ENCODE measurements at regions not wholly inside any gene's neighbourhood (a gene's known extent, or its start where the extent isn't known, plus 50 kb on each side); places are given as distances from the start of the nearest gene placed in this dataset.

GRCh38 chr16:59053911-59054310 is 319.8 kb upstream of the GOT2 start:
- no peak overlapping the region for H3K9ac ChIP-seq
- no peak for DNase-seq
- TF ChIP-seq, protein P1, sequence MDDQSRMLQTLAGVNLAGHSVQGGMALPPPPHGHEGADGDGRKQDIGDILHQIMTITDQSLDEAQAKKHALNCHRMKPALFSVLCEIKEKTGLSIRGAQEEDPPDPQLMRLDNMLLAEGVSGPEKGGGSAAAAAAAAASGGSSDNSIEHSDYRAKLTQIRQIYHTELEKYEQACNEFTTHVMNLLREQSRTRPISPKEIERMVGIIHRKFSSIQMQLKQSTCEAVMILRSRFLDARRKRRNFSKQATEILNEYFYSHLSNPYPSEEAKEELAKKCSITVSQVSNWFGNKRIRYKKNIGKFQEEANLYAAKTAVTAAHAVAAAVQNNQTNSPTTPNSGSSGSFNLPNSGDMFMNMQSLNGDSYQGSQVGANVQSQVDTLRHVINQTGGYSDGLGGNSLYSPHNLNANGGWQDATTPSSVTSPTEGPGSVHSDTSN (IDR thresholded peaks at IDR 0.05): no peak
- TF ChIP-seq EZH2phosphoT487 (IDR thresholded peaks at IDR 0.05; ENCODE audit: borderline replicate concordance, low read depth) (no peak), MAX (IDR thresholded peaks at IDR 0.05; ENCODE audit: low read depth) (no peak), SMC3 (IDR thresholded peaks at IDR 0.05; ENCODE audit: low read depth, low read length) (no peak)
- H3K4me1 ChIP-seq (ENCODE audit: control insufficient read depth in 1 of 2, insufficient read depth in 2 of 2, low read depth in 1 of 2, low read length in 1 of 2): no peaks in the 10 kb centered on the region
- ChIA-PET CTCF (no interaction called here), POLR2A (no interaction called here)
- no peaks in the 10 kb centered on the region for H3K9me3 ChIP-seq
- H3K79me2 ChIP-seq (ENCODE audit: insufficient read depth): no peaks in the 10 kb centered on the region
- no peak overlapping the region for H3K27ac ChIP-seq (ENCODE audit: low read depth in 2 of 2, low read length in 1 of 2)
- no peaks in the 10 kb centered on the region for H4K20me1 ChIP-seq (ENCODE audit: insufficient read depth)
- 16% methylated on average over 3 of the region's 3 CpGs for WGBS (ENCODE audit: low lambda C conversion rate)
- no peaks in the 10 kb centered on the region for H3K36me3 ChIP-seq (replicated peaks in 1 of 2; ENCODE audit: control insufficient read depth in 1 of 2, insufficient read depth in 2 of 2, low read length in 1 of 2)
- no peak overlapping the region for H2AFZ ChIP-seq (ENCODE audit: low read depth)
- H3F3A ChIP-seq (replicated peaks; ENCODE audit: insufficient read depth): no peaks in the 10 kb centered on the region
- no peak overlapping the region for H3K4me2 ChIP-seq
- H3K27me3 ChIP-seq (ENCODE audit: insufficient read depth): no peaks in the 10 kb centered on the region
- H3K9me2 ChIP-seq: no peaks in the 10 kb centered on the region
- no peak overlapping the region for H3K4me3 ChIP-seq (ENCODE audit: low read depth in 2 of 2, low read length in 1 of 2)

GRCh38 chr16:59052231-59052630 is 318.1 kb upstream of the GOT2 start:
- Histone ChIP-seq H3K9me3 (no peaks in the 10 kb centered on the region), H3K79me2 (ENCODE audit: insufficient read depth) (no peaks in the 10 kb centered on the region), H3K27me3 (ENCODE audit: insufficient read depth) (no peaks in the 10 kb centered on the region), H4K20me1 (ENCODE audit: insufficient read depth) (no peaks in the 10 kb centered on the region), H2AFZ (ENCODE audit: low read depth) (no peak overlapping the region), H3K4me3 (ENCODE audit: low read depth in 2 of 2, low read length in 1 of 2) (no peak overlapping the region), H3K27ac (ENCODE audit: low read depth in 2 of 2, low read length in 1 of 2) (no peak overlapping the region), H3K9ac (no peak overlapping the region), H3K36me3 (replicated peaks in 1 of 2; ENCODE audit: control insufficient read depth in 1 of 2, insufficient read depth in 2 of 2, low read length in 1 of 2) (no peaks in the 10 kb centered on the region), H3K4me2 (no peak overlapping the region), H3K9me2 (no peaks in the 10 kb centered on the region), H3K4me1 (ENCODE audit: control insufficient read depth in 1 of 2, insufficient read depth in 2 of 2, low read depth in 1 of 2, low read length in 1 of 2) (no peaks in the 10 kb centered on the region), H3F3A (replicated peaks; ENCODE audit: insufficient read depth) (no peaks in the 10 kb centered on the region)
- ChIA-PET POLR2A (no interaction called here), CTCF (interaction anchor here (0.5 kb wide), 1 partner anchor 70 kb away, joined by 3 read pairs; no protein-coding TSS in a partner anchor)
- 25% methylated on average over 5 of the region's 5 CpGs for WGBS (ENCODE audit: low lambda C conversion rate)
- no peak for TF ChIP-seq USF2 (IDR thresholded peaks at IDR 0.05; ENCODE audit: borderline replicate concordance, low read depth, low read length)
- no peak for TF ChIP-seq TCF12 (IDR thresholded peaks at IDR 0.05)
- no peak for TF ChIP-seq FOXJ3 (CRISPR knock-in tag; IDR thresholded peaks at IDR 0.05)
- no peak for TF ChIP-seq JUND (IDR thresholded peaks at IDR 0.05)
- no peak for TF ChIP-seq RXRA (IDR thresholded peaks at IDR 0.05; ENCODE audit: borderline replicate concordance, low read depth)
- TF ChIP-seq MEF2A (IDR thresholded peaks at IDR 0.05; ENCODE audit: borderline replicate concordance, low read depth): no peak
- TF ChIP-seq, protein P2, sequence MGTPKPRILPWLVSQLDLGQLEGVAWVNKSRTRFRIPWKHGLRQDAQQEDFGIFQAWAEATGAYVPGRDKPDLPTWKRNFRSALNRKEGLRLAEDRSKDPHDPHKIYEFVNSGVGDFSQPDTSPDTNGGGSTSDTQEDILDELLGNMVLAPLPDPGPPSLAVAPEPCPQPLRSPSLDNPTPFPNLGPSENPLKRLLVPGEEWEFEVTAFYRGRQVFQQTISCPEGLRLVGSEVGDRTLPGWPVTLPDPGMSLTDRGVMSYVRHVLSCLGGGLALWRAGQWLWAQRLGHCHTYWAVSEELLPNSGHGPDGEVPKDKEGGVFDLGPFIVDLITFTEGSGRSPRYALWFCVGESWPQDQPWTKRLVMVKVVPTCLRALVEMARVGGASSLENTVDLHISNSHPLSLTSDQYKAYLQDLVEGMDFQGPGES (IDR thresholded peaks at IDR 0.05; ENCODE audit: low read depth, low read length): no peak
- no peak for TF ChIP-seq CHD2 (IDR thresholded peaks at IDR 0.05; ENCODE audit: low read length, partially characterized antibody)
- no peak for TF ChIP-seq TEAD4 (IDR thresholded peaks at IDR 0.05; ENCODE audit: borderline replicate concordance, insufficient read depth)
- DNase-seq: no peak

All from SK-N-SH (cell line).